ENCODE measurements at regions not wholly inside any gene's neighbourhood (a gene's known extent, or its start where the extent isn't known, plus 50 kb on each side); places are given as distances from the start of the nearest gene placed in this dataset.

DNA sequence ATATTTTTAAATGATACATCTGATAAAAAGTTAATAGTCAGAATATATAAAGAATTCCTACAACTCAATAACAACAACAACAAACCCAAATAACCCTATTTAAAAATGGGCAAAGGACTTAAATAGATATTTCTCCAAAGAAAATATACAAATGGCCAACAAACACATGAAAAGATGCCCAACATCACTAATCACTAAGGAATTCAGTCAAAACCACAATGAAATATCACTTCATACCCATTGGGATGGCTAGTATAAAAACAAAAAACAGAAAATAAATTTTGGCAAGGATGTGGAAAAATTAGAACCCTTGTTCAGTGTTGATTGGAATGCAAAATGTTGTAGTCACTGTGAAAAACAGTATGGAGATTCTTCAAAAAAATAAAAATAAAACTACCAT, 184.8 kb upstream of the RAB4A start:
- DNase-seq (ENCODE audit: insufficient read length, low spot score) (no peak), FAIRE-seq (no peak)
- TF ChIP-seq, protein P1, sequence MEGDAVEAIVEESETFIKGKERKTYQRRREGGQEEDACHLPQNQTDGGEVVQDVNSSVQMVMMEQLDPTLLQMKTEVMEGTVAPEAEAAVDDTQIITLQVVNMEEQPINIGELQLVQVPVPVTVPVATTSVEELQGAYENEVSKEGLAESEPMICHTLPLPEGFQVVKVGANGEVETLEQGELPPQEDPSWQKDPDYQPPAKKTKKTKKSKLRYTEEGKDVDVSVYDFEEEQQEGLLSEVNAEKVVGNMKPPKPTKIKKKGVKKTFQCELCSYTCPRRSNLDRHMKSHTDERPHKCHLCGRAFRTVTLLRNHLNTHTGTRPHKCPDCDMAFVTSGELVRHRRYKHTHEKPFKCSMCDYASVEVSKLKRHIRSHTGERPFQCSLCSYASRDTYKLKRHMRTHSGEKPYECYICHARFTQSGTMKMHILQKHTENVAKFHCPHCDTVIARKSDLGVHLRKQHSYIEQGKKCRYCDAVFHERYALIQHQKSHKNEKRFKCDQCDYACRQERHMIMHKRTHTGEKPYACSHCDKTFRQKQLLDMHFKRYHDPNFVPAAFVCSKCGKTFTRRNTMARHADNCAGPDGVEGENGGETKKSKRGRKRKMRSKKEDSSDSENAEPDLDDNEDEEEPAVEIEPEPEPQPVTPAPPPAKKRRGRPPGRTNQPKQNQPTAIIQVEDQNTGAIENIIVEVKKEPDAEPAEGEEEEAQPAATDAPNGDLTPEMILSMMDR (IDR thresholded peaks at IDR 0.05; ENCODE audit: insufficient read depth, missing control alignments): no peak

DNA sequence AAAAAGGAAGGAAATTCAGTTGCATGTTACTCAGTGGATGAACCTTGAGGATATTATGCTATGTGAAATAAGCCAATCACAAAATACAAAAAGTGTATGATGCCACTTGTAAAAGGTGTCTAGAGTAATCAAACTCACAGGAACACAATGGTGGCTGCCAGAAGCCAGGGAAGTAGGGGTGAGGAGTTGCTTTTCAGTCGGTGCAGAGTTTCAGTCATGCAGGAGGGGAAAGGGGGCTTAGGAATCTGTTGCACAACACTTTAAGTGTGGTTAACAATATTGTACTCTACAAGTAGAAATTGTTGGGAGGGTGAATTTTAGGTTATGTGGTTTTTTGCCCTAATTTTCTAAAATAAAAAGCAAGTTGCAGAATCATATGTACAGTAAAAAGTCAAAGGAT, 184.2 kb upstream of the RAB4A start:
- FAIRE-seq (peak; percentile 46), DNase-seq (ENCODE audit: insufficient read length, low spot score) (no peak)
- TF ChIP-seq, protein P1 (IDR thresholded peaks at IDR 0.05; ENCODE audit: insufficient read depth, missing control alignments): no peak

- no peak for DNase-seq (ENCODE audit: insufficient read length, low spot score)
- no peak for FAIRE-seq
- TF ChIP-seq, protein P1 (IDR thresholded peaks at IDR 0.05; ENCODE audit: insufficient read depth, missing control alignments): no peak
Measured at GRCh38 chr1:229087339-229087738, 183.6 kb upstream of the RAB4A start.

DNA sequence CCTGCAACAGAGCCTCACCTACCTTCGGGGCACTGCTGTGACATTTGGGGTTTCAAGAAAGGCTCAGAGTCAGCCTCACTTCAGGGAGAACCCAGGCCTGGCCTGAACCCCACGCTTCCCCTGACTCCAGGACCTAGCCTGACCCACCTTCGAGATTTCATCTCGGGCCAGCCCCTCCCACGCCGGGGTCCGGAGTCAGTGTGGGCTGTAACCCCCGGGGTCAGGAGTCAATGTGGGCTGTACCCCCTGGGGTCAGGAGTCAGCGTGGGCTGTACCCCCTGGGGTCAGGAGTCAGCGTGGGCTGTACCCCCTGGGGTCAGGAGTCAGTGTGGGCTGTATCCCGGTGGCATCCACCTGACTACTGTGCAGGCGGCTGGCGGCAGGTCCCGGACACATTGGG, 183.0 kb upstream of the RAB4A start:
- FAIRE-seq: no peak
- TF ChIP-seq, protein P1 (IDR thresholded peaks at IDR 0.05; ENCODE audit: insufficient read depth, missing control alignments): no peak
- no peak for DNase-seq (ENCODE audit: insufficient read length, low spot score)

GRCh38 chr1:229088711-229089110, 182.2 kb upstream of the RAB4A start:
- no peak for FAIRE-seq
- no peak for DNase-seq (ENCODE audit: insufficient read length, low spot score)
- TF ChIP-seq, protein P1 (IDR thresholded peaks at IDR 0.05; ENCODE audit: insufficient read depth, missing control alignments): no peak

DNA sequence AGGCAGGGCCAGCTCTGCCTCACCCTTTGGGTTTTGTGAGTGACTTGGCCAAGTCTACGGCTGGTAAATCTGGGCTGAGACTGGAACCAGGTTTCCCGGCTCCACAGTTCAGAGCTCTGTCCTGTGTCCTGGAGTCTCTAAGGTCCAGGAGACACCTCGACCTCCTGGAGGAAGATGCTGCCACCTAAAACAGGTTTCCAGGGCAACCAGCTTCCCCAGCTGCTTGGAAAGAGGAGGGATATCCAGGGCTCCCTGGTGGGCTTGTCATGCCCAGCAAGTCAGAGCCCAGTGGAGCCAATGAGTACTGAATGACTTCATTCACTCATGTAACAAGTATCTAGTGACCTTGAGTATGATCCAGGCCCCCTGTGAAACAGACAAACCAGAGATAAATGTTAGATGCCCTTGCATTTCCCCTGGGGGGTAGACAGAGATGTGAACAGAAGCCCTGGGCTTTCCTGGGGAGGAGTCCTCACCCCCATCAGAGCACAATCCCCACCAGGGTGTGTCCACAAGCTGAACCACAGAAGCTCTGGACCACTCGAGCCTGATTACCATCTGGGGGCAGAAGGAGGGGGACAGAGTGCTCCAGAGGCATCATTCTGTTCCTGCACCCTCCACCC, 181.2 kb upstream of the RAB4A start:
- no peak for FAIRE-seq
- TF ChIP-seq, protein P1 (IDR thresholded peaks at IDR 0.05; ENCODE audit: insufficient read depth, missing control alignments): no peak
- no peak for DNase-seq (ENCODE audit: insufficient read length, low spot score)

DNA sequence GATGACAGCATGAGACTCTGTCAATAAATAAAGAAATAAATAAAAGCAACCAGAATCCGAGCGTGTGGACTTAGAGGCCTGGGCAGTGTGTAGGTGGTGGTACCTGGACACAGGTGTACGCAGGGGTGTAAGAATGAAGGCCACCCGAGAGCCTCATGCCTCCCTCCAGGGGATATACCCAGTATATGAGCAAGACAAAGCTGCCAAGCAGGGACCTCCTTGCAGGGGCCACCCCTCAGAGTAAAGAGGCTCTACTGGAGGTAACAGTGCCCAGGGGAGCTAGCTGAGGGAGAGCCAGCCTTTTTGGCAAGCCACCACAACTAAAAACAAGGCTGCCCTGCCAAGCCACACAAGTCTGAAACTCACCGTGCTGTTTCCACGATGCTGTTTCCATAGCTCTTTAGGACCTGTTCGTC, 179.2 kb upstream of the RAB4A start:
- no peak for FAIRE-seq
- DNase-seq (ENCODE audit: insufficient read length, low spot score): no peak
- TF ChIP-seq, protein P1 (IDR thresholded peaks at IDR 0.05; ENCODE audit: insufficient read depth, missing control alignments): no peak
